ENCODE measurements at regions not wholly inside any gene's neighbourhood (a gene's known extent, or its start where the extent isn't known, plus 50 kb on each side); places are given as distances from the start of the nearest gene placed in this dataset.

DNA sequence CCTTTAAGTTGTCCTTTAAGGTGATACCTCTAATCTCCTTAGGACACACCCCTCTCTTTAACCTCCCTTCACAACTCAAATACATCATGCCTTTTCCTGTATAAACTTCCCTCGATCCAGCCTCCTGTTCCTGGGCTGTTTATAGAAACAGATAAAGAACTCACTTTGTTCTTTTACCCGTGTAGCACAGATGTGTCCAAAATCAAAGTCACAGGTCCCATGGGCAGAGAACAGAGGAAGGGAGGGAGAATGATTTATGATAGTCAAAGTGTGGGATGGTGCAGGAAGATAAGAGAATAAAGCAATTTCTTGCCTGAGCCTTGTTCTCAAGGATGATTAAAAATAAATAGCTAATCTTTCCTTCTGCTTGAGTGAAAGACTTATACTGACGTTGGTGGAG lies 50.3 kb upstream of the CABCOCO1 start:
- Histone ChIP-seq H3K27me3 (ENCODE audit: insufficient read depth, insufficient read length) (no peaks in the 10 kb centered on the region), H3K36me3 (ENCODE audit: insufficient read depth, insufficient read length, low read length) (no peaks in the 10 kb centered on the region), H3K9ac (ENCODE audit: insufficient read length, low read depth) (no peak overlapping the region), H3K9me3 (ENCODE audit: insufficient read depth, low read length) (no peaks in the 10 kb centered on the region), H3K4me3 (ENCODE audit: insufficient read length, low read depth) (no peak overlapping the region), H3K4me1 (ENCODE audit: insufficient read depth, insufficient read length) (no peaks in the 10 kb centered on the region)
- TF ChIP-seq ZNF274 (IDR thresholded peaks at IDR 0.05; ENCODE audit: low read depth, low read length) (no peak), SUZ12 (IDR thresholded peaks at IDR 0.05; ENCODE audit: extremely low read depth, insufficient read depth, insufficient read length) (no peak), YY1 (IDR thresholded peaks at IDR 0.05; ENCODE audit: insufficient read depth, insufficient read length) (no peak)
- no peak for DNase-seq (ENCODE audit: low read depth, low spot score)

- DNase-seq (ENCODE audit: low read depth, low spot score), result no peak
- Histone ChIP-seq H3K36me3 (ENCODE audit: insufficient read depth, insufficient read length, low read length) (no peaks in the 10 kb centered on the region), H3K4me1 (ENCODE audit: insufficient read depth, insufficient read length) (no peaks in the 10 kb centered on the region), H3K9me3 (ENCODE audit: insufficient read depth, low read length) (no peaks in the 10 kb centered on the region), H3K9ac (ENCODE audit: insufficient read length, low read depth) (no peak overlapping the region), H3K27me3 (ENCODE audit: insufficient read depth, insufficient read length) (no peaks in the 10 kb centered on the region), H3K4me3 (ENCODE audit: insufficient read length, low read depth) (no peak overlapping the region)
- TF ChIP-seq ZNF274 (IDR thresholded peaks at IDR 0.05; ENCODE audit: low read depth, low read length), result no peak
- TF ChIP-seq SUZ12 (IDR thresholded peaks at IDR 0.05; ENCODE audit: extremely low read depth, insufficient read depth, insufficient read length), result no peak
- TF ChIP-seq YY1 (IDR thresholded peaks at IDR 0.05; ENCODE audit: insufficient read depth, insufficient read length), result no peak
These were observed 50.7 kb upstream of the CABCOCO1 start for GRCh38 chr10:61612009-61612408.

DNA sequence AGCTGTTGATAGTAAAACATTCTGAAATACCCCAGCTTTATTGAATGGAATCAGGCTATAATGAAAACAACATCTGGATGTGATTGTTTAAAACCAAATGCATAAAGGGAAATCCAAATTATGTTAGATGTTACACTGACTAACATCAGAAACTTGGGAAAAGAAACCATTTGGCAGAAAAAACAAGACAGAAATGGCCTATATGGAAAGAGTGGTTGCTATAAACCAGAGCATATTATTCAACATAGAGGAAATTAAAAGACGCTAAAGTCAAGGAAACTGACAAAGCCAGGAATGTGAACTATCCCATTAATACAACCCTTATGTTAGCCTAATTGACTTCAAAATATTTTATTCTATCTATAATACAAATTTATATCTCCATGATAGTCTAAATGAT lies 53.0 kb upstream of the CABCOCO1 start:
- Histone ChIP-seq H3K4me3 (ENCODE audit: insufficient read length, low read depth) (no peak overlapping the region), H3K4me1 (ENCODE audit: insufficient read depth, insufficient read length) (no peaks in the 10 kb centered on the region)

DNA sequence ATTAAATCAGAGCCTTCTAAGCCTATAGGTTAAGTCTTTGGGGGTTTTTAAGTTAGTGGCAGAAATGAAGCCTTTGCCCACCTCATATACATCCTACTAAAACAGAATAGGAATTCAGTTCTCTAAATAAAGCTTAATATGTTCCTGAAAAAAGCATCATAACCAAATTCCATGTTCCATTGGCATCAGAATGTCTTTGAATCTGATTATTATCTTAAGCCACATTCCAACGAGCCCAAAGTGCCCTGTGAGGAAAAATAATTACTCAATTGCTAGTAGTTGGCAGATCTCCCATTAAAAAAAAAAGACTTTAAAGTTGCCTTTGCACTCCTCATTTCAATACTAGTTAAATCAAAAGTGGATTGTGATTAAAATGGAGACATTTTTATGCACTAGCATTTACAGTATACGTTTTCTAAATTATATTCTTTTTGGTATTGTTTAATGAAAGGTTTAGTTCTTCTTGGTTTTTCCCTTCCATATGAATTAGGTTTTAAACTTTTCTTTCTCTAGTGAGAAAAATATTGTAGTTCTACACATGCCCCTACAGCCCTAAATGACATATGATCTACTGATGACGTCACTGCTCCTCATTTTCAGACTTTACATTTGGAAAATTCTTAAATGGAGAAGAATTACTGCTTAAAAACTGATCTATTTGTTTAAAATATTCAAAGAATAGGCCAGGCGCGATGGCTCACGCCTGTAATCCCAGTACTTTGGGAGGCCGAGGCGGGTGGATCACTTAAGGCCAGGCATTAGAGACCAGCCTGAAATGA lies 54.3 kb upstream of the CABCOCO1 start:
- Histone ChIP-seq H3K9me3 (ENCODE audit: insufficient read depth, low read length) (no peaks in the 10 kb centered on the region), H3K36me3 (ENCODE audit: insufficient read depth, insufficient read length, low read length) (no peaks in the 10 kb centered on the region), H3K4me1 (ENCODE audit: insufficient read depth, insufficient read length) (no peaks in the 10 kb centered on the region), H3K9ac (ENCODE audit: insufficient read length, low read depth) (no peak overlapping the region), H3K4me3 (ENCODE audit: insufficient read length, low read depth) (no peak overlapping the region), H3K27me3 (ENCODE audit: insufficient read depth, insufficient read length) (no peaks in the 10 kb centered on the region)
- TF ChIP-seq SUZ12 (IDR thresholded peaks at IDR 0.05; ENCODE audit: extremely low read depth, insufficient read depth, insufficient read length) (no peak), ZNF274 (IDR thresholded peaks at IDR 0.05; ENCODE audit: low read depth, low read length) (no peak), YY1 (IDR thresholded peaks at IDR 0.05; ENCODE audit: insufficient read depth, insufficient read length) (no peak)
- no peak for DNase-seq (ENCODE audit: low read depth, low spot score)

More for the DNA sequence above, 53.0 kb upstream of the CABCOCO1 start:
- no peak for DNase-seq (ENCODE audit: low read depth, low spot score)
- Histone ChIP-seq H3K36me3 (ENCODE audit: insufficient read depth, insufficient read length, low read length) (no peaks in the 10 kb centered on the region), H3K27me3 (ENCODE audit: insufficient read depth, insufficient read length) (no peaks in the 10 kb centered on the region), H3K9me3 (ENCODE audit: insufficient read depth, low read length) (no peaks in the 10 kb centered on the region), H3K9ac (ENCODE audit: insufficient read length, low read depth) (no peak overlapping the region)
- no peak for TF ChIP-seq YY1 (IDR thresholded peaks at IDR 0.05; ENCODE audit: insufficient read depth, insufficient read length)
- no peak for TF ChIP-seq ZNF274 (IDR thresholded peaks at IDR 0.05; ENCODE audit: low read depth, low read length)
- no peak for TF ChIP-seq SUZ12 (IDR thresholded peaks at IDR 0.05; ENCODE audit: extremely low read depth, insufficient read depth, insufficient read length)

DNA sequence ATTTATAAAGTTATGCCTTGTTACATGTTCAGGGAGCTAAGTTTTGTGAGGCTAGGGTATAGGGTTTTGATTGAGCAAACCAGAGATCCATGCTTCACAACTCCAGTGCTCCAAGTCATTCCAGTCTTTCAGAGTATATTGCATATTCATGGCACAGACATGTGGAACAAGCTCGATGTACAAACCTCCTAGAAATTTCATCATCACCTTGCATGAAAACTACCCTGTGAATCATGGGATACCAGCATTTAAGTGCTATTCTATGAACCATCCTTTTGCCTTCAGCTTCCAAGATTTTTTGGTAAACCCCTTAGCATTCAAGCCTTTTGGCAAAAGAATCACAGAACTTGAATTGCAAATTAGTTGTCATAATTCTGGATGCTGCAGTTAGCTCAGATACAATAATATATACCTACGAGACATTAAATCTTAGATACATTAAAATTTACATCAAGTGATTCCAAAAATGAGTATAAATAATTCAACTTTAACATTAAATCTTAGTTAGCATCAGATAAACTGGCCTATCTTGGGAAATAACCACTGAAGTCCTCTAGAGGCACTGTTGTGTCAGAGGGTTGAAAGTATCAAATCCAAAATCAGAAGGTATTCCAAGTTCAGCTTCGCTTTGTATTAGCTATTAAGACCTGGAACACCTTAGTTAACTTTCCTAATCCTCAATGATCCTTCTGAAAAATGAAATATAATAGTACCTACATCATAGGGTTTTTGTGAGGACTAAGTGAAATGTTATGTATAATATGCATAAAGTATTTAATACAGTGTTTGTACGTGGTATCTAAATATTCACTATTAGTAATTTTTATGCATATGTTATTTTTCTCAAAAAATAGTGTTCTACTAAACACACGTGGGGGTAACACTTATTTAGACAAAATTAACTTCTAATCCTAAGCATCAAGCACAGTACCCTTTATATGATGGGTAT lies 55.5 kb upstream of the CABCOCO1 start:
- Histone ChIP-seq H3K9me3 (ENCODE audit: insufficient read depth, low read length) (no peaks in the 10 kb centered on the region), H3K36me3 (ENCODE audit: insufficient read depth, insufficient read length, low read length) (no peaks in the 10 kb centered on the region), H3K9ac (ENCODE audit: insufficient read length, low read depth) (no peak overlapping the region), H3K27me3 (ENCODE audit: insufficient read depth, insufficient read length) (no peaks in the 10 kb centered on the region), H3K4me1 (ENCODE audit: insufficient read depth, insufficient read length) (no peaks in the 10 kb centered on the region), H3K4me3 (ENCODE audit: insufficient read length, low read depth) (no peak overlapping the region)
- no peak for DNase-seq (ENCODE audit: low read depth, low spot score)
- TF ChIP-seq YY1 (IDR thresholded peaks at IDR 0.05; ENCODE audit: insufficient read depth, insufficient read length), result no peak
- TF ChIP-seq SUZ12 (IDR thresholded peaks at IDR 0.05; ENCODE audit: extremely low read depth, insufficient read depth, insufficient read length), result no peak
- TF ChIP-seq ZNF274 (IDR thresholded peaks at IDR 0.05; ENCODE audit: low read depth, low read length), result no peak

DNA sequence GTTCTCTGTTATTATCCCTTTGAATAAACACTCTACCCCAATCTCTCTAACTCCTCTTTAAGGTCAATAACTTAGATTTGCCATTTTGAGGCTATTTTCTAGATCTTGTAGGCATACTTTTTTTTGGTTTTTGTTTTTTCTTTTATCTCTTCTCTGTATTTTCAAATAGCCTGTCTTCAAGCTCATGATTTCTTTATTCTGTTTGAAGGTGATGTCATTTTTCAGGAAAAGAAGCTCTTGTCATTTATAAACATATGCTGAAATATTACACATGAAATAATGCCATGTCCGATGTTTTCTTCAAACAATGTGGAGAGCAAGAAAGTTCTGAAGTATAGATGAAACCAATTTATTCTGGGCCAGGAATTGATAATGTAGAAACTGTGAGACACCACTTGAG lies 57.5 kb upstream of the CABCOCO1 start:
- no peak overlapping the region for H3K9ac ChIP-seq (ENCODE audit: insufficient read length, low read depth)
- no peaks in the 10 kb centered on the region for H3K27me3 ChIP-seq (ENCODE audit: insufficient read depth, insufficient read length)
- no peak for DNase-seq (ENCODE audit: low read depth, low spot score)
- no peaks in the 10 kb centered on the region for H3K36me3 ChIP-seq (ENCODE audit: insufficient read depth, insufficient read length, low read length)
- no peak for TF ChIP-seq ZNF274 (IDR thresholded peaks at IDR 0.05; ENCODE audit: low read depth, low read length)
- TF ChIP-seq YY1 (IDR thresholded peaks at IDR 0.05; ENCODE audit: insufficient read depth, insufficient read length), result no peak
- TF ChIP-seq SUZ12 (IDR thresholded peaks at IDR 0.05; ENCODE audit: extremely low read depth, insufficient read depth, insufficient read length), result no peak
- no peaks in the 10 kb centered on the region for H3K4me1 ChIP-seq (ENCODE audit: insufficient read depth, insufficient read length)
- H3K4me3 ChIP-seq (ENCODE audit: insufficient read length, low read depth), result no peak overlapping the region
- H3K9me3 ChIP-seq (ENCODE audit: insufficient read depth, low read length), result no peaks in the 10 kb centered on the region

GRCh38 chr10:61600399-61600798 lies 62.3 kb upstream of the CABCOCO1 start:
- H3K4me1 ChIP-seq (ENCODE audit: insufficient read depth, insufficient read length), result no peaks in the 10 kb centered on the region
- DNase-seq (ENCODE audit: low read depth, low spot score), result no peak
- H3K27me3 ChIP-seq (ENCODE audit: insufficient read depth, insufficient read length), result no peaks in the 10 kb centered on the region
- no peaks in the 10 kb centered on the region for H3K36me3 ChIP-seq (ENCODE audit: insufficient read depth, insufficient read length, low read length)
- H3K9ac ChIP-seq (ENCODE audit: insufficient read length, low read depth), result no peak overlapping the region
- no peak overlapping the region for H3K4me3 ChIP-seq (ENCODE audit: insufficient read length, low read depth)
- no peaks in the 10 kb centered on the region for H3K9me3 ChIP-seq (ENCODE audit: insufficient read depth, low read length)
- no peak for TF ChIP-seq SUZ12 (IDR thresholded peaks at IDR 0.05; ENCODE audit: extremely low read depth, insufficient read depth, insufficient read length)
- TF ChIP-seq ZNF274 (IDR thresholded peaks at IDR 0.05; ENCODE audit: low read depth, low read length), result no peak
- TF ChIP-seq YY1 (IDR thresholded peaks at IDR 0.05; ENCODE audit: insufficient read depth, insufficient read length), result no peak

Measured in NT2/D1 (cell line).